HEK293 (cell line): ENCODE measurements at regions not wholly inside any gene's neighbourhood (a gene's known extent, or its start where the extent isn't known, plus 50 kb on each side); places are given as distances from the start of the nearest gene placed in this dataset.

Experiments
- CTCF ChIA-PET: fragments of 350-600 bp; formaldehyde crosslinking; extraction: SDS; loops from one replicate; lab custom pipeline; 2021; ENCODE audit warnings: antibody characterized with exemption; lab: Yijun Ruan, JAX
- POLR2A ChIA-PET: fragments of 300-600 bp; formaldehyde crosslinking; extraction: SDS; loops from one replicate; lab custom pipeline; 2020; ENCODE audit warnings: antibody characterized with exemption, inconsistent platforms; lab: Yijun Ruan, JAX
- H3K27ac ChIP-seq: fragments of 200-500 bp; sonication (Bioruptor generic); 2 replicates; pipeline ENCODE4 v1.5.1; 2014; ENCODE audit warnings: low read depth, low read length, control low read depth, inconsistent platforms; ENCODE audit errors: extremely low read depth
- H3K36me3 ChIP-seq, 2 experiments: fragments of 200-500 bp in 1 of 2; sonication (Bioruptor generic) in 1 of 2; 1 replicate in 1 of 2; 2 replicates in 1 of 2; pipeline ENCODE4 v1.5.1; 2014 to 2017; ENCODE audit warnings: inconsistent platforms in 2 of 2, low read length in 2 of 2; ENCODE audit not compliant: control insufficient read depth in 2 of 2, insufficient read depth in 1 of 2
- H3K4me1 ChIP-seq: fragments of 200-500 bp; sonication (Bioruptor generic); 2 replicates; pipeline ENCODE4 v1.5.1; 2014; ENCODE audit warnings: mild to moderate bottlenecking, low read length, inconsistent platforms; ENCODE audit not compliant: control insufficient read depth, insufficient read depth
- H3K4me3 ChIP-seq: 2 replicates; pipeline ENCODE4 v1.5.1; 2011; ENCODE audit warnings: low read depth, mild to moderate bottlenecking, control low read depth, low read length, moderate library complexity
- H3K9me3 ChIP-seq: fragments of 200-500 bp; sonication (Bioruptor generic); 2 replicates; pipeline ENCODE4 v1.5.1; 2014; ENCODE audit warnings: low read depth, low read length, inconsistent platforms; ENCODE audit not compliant: control insufficient read depth, insufficient read depth
- ZBTB20 ChIP-seq: fragments of 450-650 bp; formaldehyde crosslinking; IDR thresholded peaks from 2 replicates; pipeline ENCODE4 v1.5.1; 2016; ENCODE audit warnings: missing biosample characterization, missing genetic modification characterization
- ZBTB21 ChIP-seq: fragments of 450-650 bp; formaldehyde crosslinking; IDR thresholded peaks from 2 replicates; pipeline ENCODE4 v1.5.1; 2017; ENCODE audit warnings: missing biosample characterization, missing genetic modification characterization
- ZEB2 ChIP-seq: fragments of 450-650 bp; formaldehyde crosslinking; IDR thresholded peaks from 2 replicates; pipeline ENCODE4 v1.5.1; 2016; ENCODE audit warnings: missing biosample characterization, missing genetic modification characterization
- ZFP37 ChIP-seq: fragments of 450-650 bp; formaldehyde crosslinking; IDR thresholded peaks from 2 replicates; pipeline ENCODE4 v1.5.1; 2016; ENCODE audit warnings: missing biosample characterization, missing genetic modification characterization
- ZFP41 ChIP-seq: fragments of 450-650 bp; formaldehyde crosslinking; IDR thresholded peaks from 2 replicates; pipeline ENCODE4 v1.5.1; 2016; ENCODE audit warnings: missing biosample characterization, missing genetic modification characterization, borderline replicate concordance
- ZNF10 ChIP-seq: fragments of 450-650 bp; formaldehyde crosslinking; IDR thresholded peaks from 2 replicates; pipeline ENCODE4 v1.5.1; 2017; ENCODE audit warnings: missing biosample characterization, missing genetic modification characterization
- ZNF140 ChIP-seq: fragments of 450-650 bp; formaldehyde crosslinking; IDR thresholded peaks from 2 replicates; pipeline ENCODE4 v1.5.1; 2016; ENCODE audit warnings: missing biosample characterization, missing genetic modification characterization
- ZNF175 ChIP-seq: fragments of 450-650 bp; formaldehyde crosslinking; IDR thresholded peaks from 2 replicates; pipeline ENCODE4 v1.5.1; 2016; ENCODE audit warnings: missing biosample characterization, missing genetic modification characterization
- ZNF2 ChIP-seq: fragments of 450-650 bp; formaldehyde crosslinking; IDR thresholded peaks from 2 replicates; pipeline ENCODE4 v1.5.1; 2016; ENCODE audit warnings: missing biosample characterization, missing genetic modification characterization
- ZNF214 ChIP-seq: fragments of 450-650 bp; formaldehyde crosslinking; IDR thresholded peaks from 2 replicates; pipeline ENCODE4 v1.5.1; 2017; ENCODE audit warnings: missing biosample characterization, mild to moderate bottlenecking, missing genetic modification characterization, borderline replicate concordance
- ZNF23 ChIP-seq: fragments of 450-650 bp; formaldehyde crosslinking; IDR thresholded peaks from 2 replicates; pipeline ENCODE4 v1.5.1; 2016; ENCODE audit warnings: missing biosample characterization, missing genetic modification characterization, borderline replicate concordance
- ZNF324 ChIP-seq: fragments of 450-650 bp; formaldehyde crosslinking; IDR thresholded peaks from 2 replicates; pipeline ENCODE4 v1.5.1; 2016; ENCODE audit warnings: missing biosample characterization, missing genetic modification characterization
- ZNF548 ChIP-seq: fragments of 450-650 bp; formaldehyde crosslinking; IDR thresholded peaks from 2 replicates; pipeline ENCODE4 v1.5.1; 2016; ENCODE audit warnings: missing biosample characterization, missing genetic modification characterization
- ZNF558 ChIP-seq: fragments of 450-650 bp; formaldehyde crosslinking; IDR thresholded peaks from 2 replicates; pipeline ENCODE4 v1.5.1; 2016; ENCODE audit warnings: missing biosample characterization, missing genetic modification characterization
- ZNF560 ChIP-seq: fragments of 450-650 bp; formaldehyde crosslinking; IDR thresholded peaks from 2 replicates; pipeline ENCODE4 v1.5.1; 2017; ENCODE audit warnings: missing biosample characterization, missing genetic modification characterization, borderline replicate concordance
- ZNF623 ChIP-seq: fragments of 450-650 bp; formaldehyde crosslinking; IDR thresholded peaks from 2 replicates; pipeline ENCODE4 v1.5.1; 2016; ENCODE audit warnings: missing biosample characterization, missing genetic modification characterization
- ZNF626 ChIP-seq: fragments of 450-650 bp; sonication (Bioruptor Pico); formaldehyde crosslinking; IDR thresholded peaks from 2 replicates; pipeline ENCODE4 v1.5.1; 2018; ENCODE audit warnings: missing biosample characterization, missing genetic modification characterization, inconsistent platforms
- ZNF660 ChIP-seq: fragments of 450-650 bp; IDR thresholded peaks from 2 replicates; pipeline ENCODE4 v1.5.1; 2018; ENCODE audit warnings: missing biosample characterization, mild to moderate bottlenecking, missing genetic modification characterization
- TF ChIP-seq, protein P1 (sequence below): fragments of 450-650 bp; formaldehyde crosslinking; optimal IDR thresholded peaks from 2 replicates; pipeline ENCODE3; 2016; ENCODE audit warnings: missing biosample characterization, mild to moderate bottlenecking, missing genetic modification characterization
- TF ChIP-seq, protein P2 (sequence below): fragments of 450-650 bp; formaldehyde crosslinking; IDR thresholded peaks from 2 replicates; pipeline ENCODE4 v1.5.1; 2016; ENCODE audit warnings: missing biosample characterization, missing genetic modification characterization
- TF ChIP-seq, protein P3 (sequence below): fragments of 450-650 bp; formaldehyde crosslinking; IDR thresholded peaks from 2 replicates; pipeline ENCODE4 v1.5.1; 2016; ENCODE audit warnings: missing biosample characterization, missing genetic modification characterization
- TF ChIP-seq, protein P4 (sequence below): fragments of 450-650 bp; IDR thresholded peaks from 2 replicates; pipeline ENCODE4 v1.5.1; 2018; ENCODE audit warnings: missing biosample characterization, missing genetic modification characterization
- TF ChIP-seq, protein P5 (sequence below): fragments of 450-650 bp; formaldehyde crosslinking; IDR thresholded peaks from 2 replicates; pipeline ENCODE4 v1.5.1; 2016; ENCODE audit warnings: missing biosample characterization, missing genetic modification characterization
- TF ChIP-seq, protein P6 (sequence below): fragments of 450-650 bp; formaldehyde crosslinking; IDR thresholded peaks from 2 replicates; pipeline ENCODE4 v1.5.1; 2016; ENCODE audit warnings: missing biosample characterization, missing genetic modification characterization

DNA sequence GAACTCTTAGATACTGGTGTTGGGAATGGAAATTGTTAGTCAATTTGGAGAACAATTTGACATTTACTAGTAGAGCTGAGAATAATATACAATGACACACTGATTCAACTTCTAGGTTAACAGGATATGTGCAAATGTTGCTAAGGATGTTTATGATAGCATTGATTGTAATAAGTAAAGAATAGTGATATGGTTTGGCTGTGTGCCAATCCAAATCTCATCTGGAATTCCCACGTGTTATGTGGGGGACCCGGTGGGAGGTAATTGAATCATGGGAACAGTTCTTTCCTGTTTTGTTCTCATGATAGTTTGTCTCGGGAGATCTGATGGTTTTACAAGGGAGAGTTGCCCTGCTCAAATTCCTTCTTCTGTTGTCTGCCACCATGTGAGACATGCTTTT lies 302.4 kb upstream of the TMPRSS15 start:
- POLR2A ChIA-PET, result no interaction called here
- no peaks in the 10 kb centered on the region for H3K4me1 ChIP-seq
- TF ChIP-seq, protein P1, sequence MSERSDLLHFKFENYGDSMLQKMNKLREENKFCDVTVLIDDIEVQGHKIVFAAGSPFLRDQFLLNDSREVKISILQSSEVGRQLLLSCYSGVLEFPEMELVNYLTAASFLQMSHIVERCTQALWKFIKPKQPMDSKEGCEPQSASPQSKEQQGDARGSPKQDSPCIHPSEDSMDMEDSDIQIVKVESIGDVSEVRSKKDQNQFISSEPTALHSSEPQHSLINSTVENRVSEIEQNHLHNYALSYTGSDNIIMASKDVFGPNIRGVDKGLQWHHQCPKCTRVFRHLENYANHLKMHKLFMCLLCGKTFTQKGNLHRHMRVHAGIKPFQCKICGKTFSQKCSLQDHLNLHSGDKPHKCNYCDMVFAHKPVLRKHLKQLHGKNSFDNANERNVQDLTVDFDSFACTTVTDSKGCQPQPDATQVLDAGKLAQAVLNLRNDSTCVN (tag by site-specific recombination), result no peak
- no peak for TF ChIP-seq ZBTB20
- TF ChIP-seq ZNF140 (tag by site-specific recombination), result no peak
- TF ChIP-seq, protein P2, sequence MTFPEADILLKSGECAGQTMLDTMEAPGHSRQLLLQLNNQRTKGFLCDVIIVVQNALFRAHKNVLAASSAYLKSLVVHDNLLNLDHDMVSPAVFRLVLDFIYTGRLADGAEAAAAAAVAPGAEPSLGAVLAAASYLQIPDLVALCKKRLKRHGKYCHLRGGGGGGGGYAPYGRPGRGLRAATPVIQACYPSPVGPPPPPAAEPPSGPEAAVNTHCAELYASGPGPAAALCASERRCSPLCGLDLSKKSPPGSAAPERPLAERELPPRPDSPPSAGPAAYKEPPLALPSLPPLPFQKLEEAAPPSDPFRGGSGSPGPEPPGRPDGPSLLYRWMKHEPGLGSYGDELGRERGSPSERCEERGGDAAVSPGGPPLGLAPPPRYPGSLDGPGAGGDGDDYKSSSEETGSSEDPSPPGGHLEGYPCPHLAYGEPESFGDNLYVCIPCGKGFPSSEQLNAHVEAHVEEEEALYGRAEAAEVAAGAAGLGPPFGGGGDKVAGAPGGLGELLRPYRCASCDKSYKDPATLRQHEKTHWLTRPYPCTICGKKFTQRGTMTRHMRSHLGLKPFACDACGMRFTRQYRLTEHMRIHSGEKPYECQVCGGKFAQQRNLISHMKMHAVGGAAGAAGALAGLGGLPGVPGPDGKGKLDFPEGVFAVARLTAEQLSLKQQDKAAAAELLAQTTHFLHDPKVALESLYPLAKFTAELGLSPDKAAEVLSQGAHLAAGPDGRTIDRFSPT (tag by site-specific recombination), result no peak
- TF ChIP-seq, protein P3, sequence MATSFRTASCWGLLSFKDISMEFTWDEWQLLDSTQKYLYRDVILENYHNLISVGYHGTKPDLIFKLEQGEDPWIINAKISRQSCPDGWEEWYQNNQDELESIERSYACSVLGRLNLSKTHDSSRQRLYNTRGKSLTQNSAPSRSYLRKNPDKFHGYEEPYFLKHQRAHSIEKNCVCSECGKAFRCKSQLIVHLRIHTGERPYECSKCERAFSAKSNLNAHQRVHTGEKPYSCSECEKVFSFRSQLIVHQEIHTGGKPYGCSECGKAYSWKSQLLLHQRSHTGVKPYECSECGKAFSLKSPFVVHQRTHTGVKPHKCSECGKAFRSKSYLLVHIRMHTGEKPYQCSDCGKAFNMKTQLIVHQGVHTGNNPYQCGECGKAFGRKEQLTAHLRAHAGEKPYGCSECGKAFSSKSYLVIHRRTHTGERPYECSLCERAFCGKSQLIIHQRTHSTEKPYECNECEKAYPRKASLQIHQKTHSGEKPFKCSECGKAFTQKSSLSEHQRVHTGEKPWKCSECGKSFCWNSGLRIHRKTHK (tag by site-specific recombination), result no peak
- no peak for TF ChIP-seq ZFP37 (tag by site-specific recombination)
- TF ChIP-seq ZNF214 (tag by site-specific recombination), result no peak
- no peak for TF ChIP-seq ZNF175 (tag by site-specific recombination)
- TF ChIP-seq, protein P4, sequence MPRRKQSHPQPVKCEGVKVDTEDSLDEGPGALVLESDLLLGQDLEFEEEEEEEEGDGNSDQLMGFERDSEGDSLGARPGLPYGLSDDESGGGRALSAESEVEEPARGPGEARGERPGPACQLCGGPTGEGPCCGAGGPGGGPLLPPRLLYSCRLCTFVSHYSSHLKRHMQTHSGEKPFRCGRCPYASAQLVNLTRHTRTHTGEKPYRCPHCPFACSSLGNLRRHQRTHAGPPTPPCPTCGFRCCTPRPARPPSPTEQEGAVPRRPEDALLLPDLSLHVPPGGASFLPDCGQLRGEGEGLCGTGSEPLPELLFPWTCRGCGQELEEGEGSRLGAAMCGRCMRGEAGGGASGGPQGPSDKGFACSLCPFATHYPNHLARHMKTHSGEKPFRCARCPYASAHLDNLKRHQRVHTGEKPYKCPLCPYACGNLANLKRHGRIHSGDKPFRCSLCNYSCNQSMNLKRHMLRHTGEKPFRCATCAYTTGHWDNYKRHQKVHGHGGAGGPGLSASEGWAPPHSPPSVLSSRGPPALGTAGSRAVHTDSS, result no peak
- TF ChIP-seq ZNF558 (tag by site-specific recombination), result no peak
- TF ChIP-seq ZNF660 (tag by site-specific recombination), result no peak
- TF ChIP-seq, all 188 proteins: peak for 0
- Histone ChIP-seq H3K4me3 (no peak overlapping the region), H3K36me3 (no peaks in the 10 kb centered on the region), H3K27ac (no peak overlapping the region), H3K9me3 (no peaks in the 10 kb centered on the region)
- CTCF ChIA-PET, result no interaction called here

DNA sequence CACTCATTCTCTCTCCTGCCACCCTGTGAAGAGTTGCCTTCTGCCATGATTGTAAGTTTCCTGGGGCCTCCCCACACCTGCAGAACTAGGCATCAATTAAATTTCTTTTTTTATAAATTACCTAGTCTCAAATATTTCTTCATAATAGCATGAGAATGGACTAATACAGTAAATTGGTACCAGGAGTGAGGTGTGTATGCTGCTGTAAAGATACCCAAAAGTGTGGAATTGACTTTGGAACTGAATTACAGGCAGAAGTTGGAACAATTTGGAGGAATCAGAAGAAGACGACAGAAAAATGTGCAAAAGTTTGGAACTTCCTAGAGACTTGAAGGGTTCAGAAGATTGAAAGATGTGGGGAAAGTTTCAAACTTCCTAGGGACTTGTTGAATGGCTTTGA lies 308.1 kb upstream of the TMPRSS15 start:
- H3K4me1 ChIP-seq, result no peaks in the 10 kb centered on the region
- ChIA-PET POLR2A (no interaction called here), CTCF (no interaction called here)
- no peak overlapping the region for H3K4me3 ChIP-seq
- H3K36me3 ChIP-seq, result no peaks in the 10 kb centered on the region
- H3K9me3 ChIP-seq, result no peaks in the 10 kb centered on the region
- H3K27ac ChIP-seq, result no peak overlapping the region
- TF ChIP-seq ZNF140 (tag by site-specific recombination), result no peak
- TF ChIP-seq ZNF2 (tag by site-specific recombination), result no peak
- no peak for TF ChIP-seq ZNF560 (tag by site-specific recombination)
- no peak for TF ChIP-seq ZNF548 (tag by site-specific recombination)
- TF ChIP-seq ZNF23 (tag by site-specific recombination), result no peak
- TF ChIP-seq, protein P5, sequence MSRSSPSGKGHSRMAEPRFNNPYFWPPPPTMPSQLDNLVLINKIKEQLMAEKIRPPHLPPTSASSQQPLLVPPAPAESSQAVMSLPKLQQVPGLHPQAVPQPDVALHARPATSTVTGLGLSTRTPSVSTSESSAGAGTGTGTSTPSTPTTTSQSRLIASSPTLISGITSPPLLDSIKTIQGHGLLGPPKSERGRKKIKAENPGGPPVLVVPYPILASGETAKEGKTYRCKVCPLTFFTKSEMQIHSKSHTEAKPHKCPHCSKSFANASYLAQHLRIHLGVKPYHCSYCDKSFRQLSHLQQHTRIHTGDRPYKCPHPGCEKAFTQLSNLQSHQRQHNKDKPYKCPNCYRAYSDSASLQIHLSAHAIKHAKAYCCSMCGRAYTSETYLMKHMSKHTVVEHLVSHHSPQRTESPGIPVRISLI, result no peak
- TF ChIP-seq ZNF324, result no peak
- TF ChIP-seq, protein P6, sequence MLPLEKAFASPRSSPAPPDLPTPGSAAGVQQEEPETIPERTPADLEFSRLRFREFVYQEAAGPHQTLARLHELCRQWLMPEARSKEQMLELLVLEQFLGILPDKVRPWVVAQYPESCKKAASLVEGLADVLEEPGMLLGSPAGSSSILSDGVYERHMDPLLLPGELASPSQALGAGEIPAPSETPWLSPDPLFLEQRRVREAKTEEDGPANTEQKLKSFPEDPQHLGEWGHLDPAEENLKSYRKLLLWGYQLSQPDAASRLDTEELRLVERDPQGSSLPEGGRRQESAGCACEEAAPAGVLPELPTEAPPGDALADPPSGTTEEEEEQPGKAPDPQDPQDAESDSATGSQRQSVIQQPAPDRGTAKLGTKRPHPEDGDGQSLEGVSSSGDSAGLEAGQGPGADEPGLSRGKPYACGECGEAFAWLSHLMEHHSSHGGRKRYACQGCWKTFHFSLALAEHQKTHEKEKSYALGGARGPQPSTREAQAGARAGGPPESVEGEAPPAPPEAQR (tag by site-specific recombination), result no peak
- no peak for TF ChIP-seq ZNF626 (tag by site-specific recombination)
- TF ChIP-seq, protein P3 (tag by site-specific recombination), result no peak
- TF ChIP-seq ZNF10, result no peak
- no peak for TF ChIP-seq ZBTB21 (tag by site-specific recombination)
- TF ChIP-seq ZFP41 (tag by site-specific recombination), result no peak
- TF ChIP-seq ZEB2 (tag by site-specific recombination), result no peak
- no peak for TF ChIP-seq ZNF623 (tag by site-specific recombination)
